ENCODE measurements at regions not wholly inside any gene's neighbourhood (a gene's known extent, or its start where the extent isn't known, plus 50 kb on each side); places are given as distances from the start of the nearest gene placed in this dataset.

GRCh38 chr7:124590814-124591213, 174.8 kb downstream of the GPR37 start:
- H3K4me1 Mint-ChIP-seq: no peaks in the 10 kb centered on the region
- no peaks in the 10 kb centered on the region for H3K9me3 Mint-ChIP-seq
- no peaks in the 10 kb centered on the region for H3K27me3 Mint-ChIP-seq
- H3K4me3 Mint-ChIP-seq: no peak overlapping the region
- no peak for ATAC-seq (replicated peaks)
- no peak overlapping the region for H3K27ac Mint-ChIP-seq
- H3K36me3 Mint-ChIP-seq (ENCODE audit: low read depth): no peaks in the 10 kb centered on the region

GRCh38 chr7:124577256-124577655, 188.3 kb downstream of the GPR37 start:
- ATAC-seq (replicated peaks): no peak
- no peaks in the 10 kb centered on the region for H3K36me3 Mint-ChIP-seq (ENCODE audit: low read depth)
- no peaks in the 10 kb centered on the region for H3K9me3 Mint-ChIP-seq
- H3K4me3 Mint-ChIP-seq: no peak overlapping the region
- H3K27me3 Mint-ChIP-seq: peaks cover 3% of the 10 kb centered on the region
- H3K4me1 Mint-ChIP-seq: no peaks in the 10 kb centered on the region
- H3K27ac Mint-ChIP-seq: no peak overlapping the region

- Mint-ChIP-seq H3K27me3 (peaks cover 3% of the 10 kb centered on the region), H3K27ac (no peak overlapping the region), H3K4me3 (no peak overlapping the region), H3K36me3 (ENCODE audit: low read depth) (no peaks in the 10 kb centered on the region), H3K4me1 (no peaks in the 10 kb centered on the region), H3K9me3 (no peaks in the 10 kb centered on the region)
- no peak for ATAC-seq (replicated peaks)
These were observed 190.4 kb downstream of the GPR37 start for GRCh38 chr7:124575176-124575575.

- H3K4me1 Mint-ChIP-seq: no peaks in the 10 kb centered on the region
- peaks cover 3% of the 10 kb centered on the region for H3K27me3 Mint-ChIP-seq
- H3K9me3 Mint-ChIP-seq: no peaks in the 10 kb centered on the region
- ATAC-seq (replicated peaks): no peak
- H3K36me3 Mint-ChIP-seq (ENCODE audit: low read depth): no peaks in the 10 kb centered on the region
- no peak overlapping the region for H3K27ac Mint-ChIP-seq
- H3K4me3 Mint-ChIP-seq: no peak overlapping the region
These were observed 195.0 kb downstream of the GPR37 start for GRCh38 chr7:124570558-124570957.

GRCh38 chr7:124566583-124566982, 199.0 kb downstream of the GPR37 start:
- ATAC-seq (replicated peaks): no peak
- Mint-ChIP-seq H3K4me1 (no peaks in the 10 kb centered on the region), H3K27ac (no peak overlapping the region), H3K27me3 (no peaks in the 10 kb centered on the region), H3K36me3 (ENCODE audit: low read depth) (no peaks in the 10 kb centered on the region), H3K9me3 (no peaks in the 10 kb centered on the region), H3K4me3 (no peak overlapping the region)

- Mint-ChIP-seq H3K4me3 (no peak overlapping the region), H3K9me3 (no peaks in the 10 kb centered on the region), H3K4me1 (no peaks in the 10 kb centered on the region), H3K27me3 (no peaks in the 10 kb centered on the region), H3K36me3 (ENCODE audit: low read depth) (no peaks in the 10 kb centered on the region), H3K27ac (no peak overlapping the region)
- no peak for ATAC-seq (replicated peaks)
These were observed 208.0 kb downstream of the GPR37 start for GRCh38 chr7:124557587-124557986.

GRCh38 chr7:124557101-124557500, 208.5 kb downstream of the GPR37 start:
- Mint-ChIP-seq H3K36me3 (ENCODE audit: low read depth) (no peaks in the 10 kb centered on the region), H3K4me1 (no peaks in the 10 kb centered on the region), H3K27me3 (no peaks in the 10 kb centered on the region), H3K9me3 (no peaks in the 10 kb centered on the region), H3K4me3 (no peak overlapping the region), H3K27ac (no peak overlapping the region)
- no peak for ATAC-seq (replicated peaks)

GRCh38 chr7:124553502-124553901, 212.1 kb downstream of the GPR37 start:
- ATAC-seq (replicated peaks): no peak

GRCh38 chr7:124552217-124552616, 213.4 kb downstream of the GPR37 start:
- no peaks in the 10 kb centered on the region for H3K27me3 Mint-ChIP-seq
- H3K36me3 Mint-ChIP-seq (ENCODE audit: low read depth): no peaks in the 10 kb centered on the region
- no peak overlapping the region for H3K4me3 Mint-ChIP-seq
- no peak overlapping the region for H3K27ac Mint-ChIP-seq
- no peak for ATAC-seq (replicated peaks)
- H3K4me1 Mint-ChIP-seq: no peaks in the 10 kb centered on the region
- no peaks in the 10 kb centered on the region for H3K9me3 Mint-ChIP-seq

More at GRCh38 chr7:124553502-124553901, 212.1 kb downstream of the GPR37 start:
- H3K27ac Mint-ChIP-seq: no peak overlapping the region
- H3K4me1 Mint-ChIP-seq: no peaks in the 10 kb centered on the region
- H3K9me3 Mint-ChIP-seq: no peaks in the 10 kb centered on the region
- no peak overlapping the region for H3K4me3 Mint-ChIP-seq
- H3K36me3 Mint-ChIP-seq (ENCODE audit: low read depth): no peaks in the 10 kb centered on the region
- no peaks in the 10 kb centered on the region for H3K27me3 Mint-ChIP-seq

- H3K36me3 Mint-ChIP-seq (ENCODE audit: low read depth): no peaks in the 10 kb centered on the region
- no peak overlapping the region for H3K27ac Mint-ChIP-seq
- H3K4me1 Mint-ChIP-seq: no peaks in the 10 kb centered on the region
- ATAC-seq (replicated peaks): no peak
- no peak overlapping the region for H3K4me3 Mint-ChIP-seq
- no peaks in the 10 kb centered on the region for H3K9me3 Mint-ChIP-seq
- H3K27me3 Mint-ChIP-seq: no peaks in the 10 kb centered on the region
These were observed 215.6 kb downstream of the GPR37 start for GRCh38 chr7:124550036-124550435.

GRCh38 chr7:124542476-124542875, 223.1 kb downstream of the GPR37 start:
- Mint-ChIP-seq H3K4me3 (no peak overlapping the region), H3K4me1 (no peaks in the 10 kb centered on the region), H3K9me3 (no peaks in the 10 kb centered on the region), H3K36me3 (ENCODE audit: low read depth) (no peaks in the 10 kb centered on the region), H3K27me3 (no peaks in the 10 kb centered on the region), H3K27ac (no peak overlapping the region)
- no peak for ATAC-seq (replicated peaks)

- Mint-ChIP-seq H3K27me3 (no peaks in the 10 kb centered on the region), H3K4me1 (no peaks in the 10 kb centered on the region), H3K36me3 (ENCODE audit: low read depth) (no peaks in the 10 kb centered on the region), H3K9me3 (no peaks in the 10 kb centered on the region), H3K4me3 (no peak overlapping the region), H3K27ac (no peak overlapping the region)
- ATAC-seq (replicated peaks): no peak
These were observed 229.3 kb downstream of the GPR37 start for GRCh38 chr7:124536156-124536762.

- Mint-ChIP-seq H3K4me3 (no peak overlapping the region), H3K36me3 (ENCODE audit: low read depth) (no peaks in the 10 kb centered on the region), H3K27ac (no peak overlapping the region), H3K4me1 (no peaks in the 10 kb centered on the region), H3K27me3 (no peaks in the 10 kb centered on the region), H3K9me3 (peaks cover 9% of the 10 kb centered on the region)
- ATAC-seq (replicated peaks): no peak
These were observed 233.4 kb downstream of the GPR37 start for GRCh38 chr7:124532166-124532565.

- Mint-ChIP-seq H3K4me3 (no peak overlapping the region), H3K36me3 (ENCODE audit: low read depth) (no peaks in the 10 kb centered on the region), H3K9me3 (peaks cover 7% of the 10 kb centered on the region), H3K27ac (no peak overlapping the region), H3K27me3 (no peaks in the 10 kb centered on the region), H3K4me1 (no peaks in the 10 kb centered on the region)
- no peak for ATAC-seq (replicated peaks)
These were observed 248.7 kb downstream of the GPR37 start for GRCh38 chr7:124516911-124517310.

- no peaks in the 10 kb centered on the region for H3K27me3 Mint-ChIP-seq
- no peaks in the 10 kb centered on the region for H3K4me1 Mint-ChIP-seq
- no peak overlapping the region for H3K27ac Mint-ChIP-seq
- H3K4me3 Mint-ChIP-seq: no peak overlapping the region
- H3K9me3 Mint-ChIP-seq: peaks cover 7% of the 10 kb centered on the region
- no peak for ATAC-seq (replicated peaks)
- H3K36me3 Mint-ChIP-seq (ENCODE audit: low read depth): no peaks in the 10 kb centered on the region
These were observed 250.3 kb downstream of the GPR37 start for GRCh38 chr7:124515106-124515830.

Data from activated T-helper 17 cell treated with anti-CD3 and anti-CD28 coated beads, Interleukin-2, amount 50 U/mL, for 72 hours (primary cell).